ENCODE measurements at regions not wholly inside any gene's neighbourhood (a gene's known extent, or its start where the extent isn't known, plus 50 kb on each side); places are given as distances from the start of the nearest gene placed in this dataset.
"Not testable (repeated sequence)": the region's sequence is repeated elsewhere in the genome, so short reads cannot be mapped to it uniquely, and the experiment has no call there.

DNA sequence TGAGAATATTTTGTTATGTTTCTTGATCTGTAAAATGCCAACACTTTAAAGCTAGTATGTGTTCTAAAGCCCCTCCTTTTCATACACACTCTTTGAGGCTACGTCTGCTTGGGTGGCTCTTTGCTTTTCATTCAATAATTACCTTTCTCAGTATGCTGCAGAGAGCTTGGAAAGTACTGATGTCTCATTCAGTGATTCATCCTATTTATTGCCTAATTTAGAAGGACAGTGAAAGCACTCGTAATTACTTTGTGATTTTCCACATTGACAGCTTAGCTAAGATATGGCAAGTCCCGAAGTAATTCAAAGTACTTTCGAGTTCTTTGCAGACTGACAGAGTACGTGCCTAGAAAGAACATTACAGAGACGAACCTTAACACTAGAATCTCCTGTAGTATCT is 57.2 kb downstream of the BMP15 start:
- DNase-seq = no peak

DNA sequence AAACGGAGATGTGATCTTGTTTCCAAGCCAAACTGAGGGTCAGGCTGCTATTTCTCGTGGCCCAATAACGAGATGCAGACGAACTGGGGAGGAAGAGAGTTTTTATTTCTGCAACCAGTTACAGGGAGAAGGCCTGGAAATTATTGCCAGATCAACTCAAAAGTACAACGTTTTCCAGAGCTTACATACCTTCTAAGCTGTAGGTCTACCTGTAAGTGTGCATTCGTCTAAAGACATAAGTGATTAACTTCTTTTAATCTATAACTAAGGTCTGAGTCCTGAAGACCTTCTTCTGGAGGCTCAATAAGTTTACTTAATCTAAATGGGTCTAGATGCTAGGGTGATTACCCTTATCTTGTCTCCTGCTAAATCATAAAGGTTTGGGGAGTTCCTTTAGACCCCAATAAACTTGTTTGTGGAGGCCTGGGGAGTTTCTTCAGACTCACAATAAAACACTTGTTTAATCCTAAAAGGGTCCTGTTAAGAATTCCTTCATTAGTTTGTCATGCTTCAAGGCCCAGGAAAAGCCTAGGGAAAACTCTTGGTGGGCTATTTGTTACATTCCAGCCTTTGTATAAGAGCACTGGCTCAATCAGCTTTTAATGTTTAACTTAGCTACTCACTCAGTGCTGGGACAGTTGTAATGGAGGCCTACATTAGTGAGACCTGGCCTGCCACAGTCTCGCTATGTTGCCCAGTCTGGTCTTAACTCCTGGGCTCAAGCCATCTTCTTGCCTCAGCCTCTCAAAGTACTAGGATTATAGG is 58.5 kb downstream of the BMP15 start:
- not testable (repeated sequence) for DNase-seq

DNA sequence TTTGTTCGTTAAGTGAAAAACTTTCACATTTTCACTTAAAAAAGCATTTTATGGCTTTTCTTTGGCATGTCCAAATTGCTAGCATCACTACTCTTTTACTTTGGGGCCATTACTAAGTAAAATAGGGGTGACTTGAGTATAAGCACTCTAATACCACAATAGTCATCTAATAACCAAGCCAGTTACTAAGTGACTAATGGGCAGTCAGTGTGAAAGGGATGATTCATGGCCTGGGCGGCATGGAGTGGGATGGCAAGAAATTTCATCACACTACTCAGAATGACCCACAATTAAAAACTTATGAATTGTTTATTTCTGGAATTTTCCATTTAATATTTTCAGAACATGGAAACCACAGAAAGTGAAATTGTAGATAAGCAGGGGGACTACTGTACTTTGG is 60.9 kb downstream of the BMP15 start:
- no peak for DNase-seq

DNA sequence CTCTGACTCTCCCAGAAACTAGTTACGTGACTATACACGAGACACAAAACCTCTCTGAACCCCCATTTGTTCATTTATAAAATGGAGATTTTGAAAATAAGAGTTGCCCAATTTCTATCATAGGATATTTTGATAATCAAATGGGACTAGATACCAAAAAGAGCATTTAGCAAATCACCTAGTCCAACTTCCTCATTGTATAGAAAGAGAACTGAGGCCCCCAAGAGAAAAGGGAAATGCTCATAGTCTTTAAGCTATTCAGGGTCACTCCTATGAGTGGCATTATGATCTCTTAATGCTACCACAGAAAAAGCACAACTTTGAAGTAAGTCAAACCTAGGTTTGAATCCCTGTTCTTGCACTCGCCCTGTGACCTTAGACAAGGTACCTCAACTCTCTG is 62.7 kb downstream of the BMP15 start:
- DNase-seq = no peak

DNA sequence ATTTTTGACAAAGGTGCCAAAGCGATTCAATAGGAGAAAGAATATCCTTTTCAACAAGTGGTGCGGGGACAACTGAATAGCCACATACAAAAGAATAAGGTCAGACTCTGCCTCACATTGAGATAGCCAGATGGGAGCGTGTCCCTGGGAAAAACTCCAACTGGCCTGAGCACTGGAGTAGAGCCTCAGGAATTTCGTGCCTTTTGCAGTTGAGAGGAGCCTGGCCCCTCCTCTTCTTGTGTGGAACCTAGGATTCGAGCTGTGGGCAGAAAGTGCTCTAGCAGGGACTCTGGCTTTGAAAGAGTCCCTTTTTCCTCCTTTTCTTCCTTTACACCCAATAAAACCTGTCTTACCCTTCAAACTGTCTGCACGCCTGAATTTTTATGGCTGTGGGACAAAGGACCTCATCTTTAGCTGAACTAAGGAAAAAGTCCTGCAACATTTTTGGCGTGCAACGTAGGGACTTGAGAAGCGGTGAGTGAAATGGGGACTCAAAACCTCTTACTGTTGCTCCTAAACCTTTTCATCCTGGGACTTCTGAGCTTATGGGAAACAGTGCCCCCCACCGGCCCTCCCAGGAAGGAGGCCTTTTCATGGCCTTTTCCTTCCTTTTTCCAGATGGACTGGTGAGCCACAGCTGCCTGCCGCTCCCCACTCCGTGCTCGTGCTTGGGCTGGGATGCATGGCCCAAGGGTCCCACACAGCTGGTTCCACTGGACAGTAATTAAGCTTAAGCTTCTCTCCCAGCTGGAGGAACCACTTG is 68.6 kb downstream of the BMP15 start:
- DNase-seq = peak in 1 of 14 donors; percentile 16

DNA sequence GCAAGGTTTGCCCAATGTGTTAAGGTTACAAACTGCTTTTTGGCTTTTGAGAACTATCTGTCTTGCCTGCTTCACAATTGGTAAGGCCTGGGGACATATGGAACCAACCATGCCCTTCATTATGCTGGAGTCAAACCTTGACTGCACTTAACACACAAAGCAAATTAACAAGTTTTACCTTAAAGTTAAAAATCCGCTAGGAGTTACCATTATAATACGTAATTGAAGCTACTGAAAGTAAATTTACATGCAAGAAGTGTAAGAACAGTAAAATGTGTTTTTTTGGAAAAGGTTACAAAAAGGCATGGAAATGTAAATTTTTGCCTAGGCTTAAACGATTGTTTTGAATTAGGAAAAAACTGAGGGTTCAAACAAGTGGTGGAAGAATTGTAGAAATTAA is 69.7 kb downstream of the BMP15 start:
- DNase-seq = no peak

DNA sequence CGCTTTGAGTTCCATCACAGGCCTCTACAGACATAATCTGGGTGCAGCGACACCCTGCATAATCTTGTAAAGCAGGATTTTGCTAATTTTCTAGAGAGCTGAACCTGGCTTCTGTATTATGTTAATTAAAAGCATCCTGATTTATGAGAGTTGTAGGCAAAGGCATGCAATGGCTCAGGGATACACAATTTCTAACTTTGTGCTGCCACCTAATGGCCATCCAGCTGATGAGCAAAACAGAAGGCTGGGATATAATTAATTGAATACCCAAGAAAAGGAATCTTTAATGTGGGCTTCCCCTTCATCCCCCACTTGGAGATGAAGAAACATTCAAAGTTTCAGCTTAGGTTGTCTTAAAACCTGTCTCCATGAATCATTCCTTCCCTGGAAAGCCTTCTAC is 78.1 kb downstream of the BMP15 start:
- DNase-seq = peak in 1 of 14 donors; percentile 0

DNA sequence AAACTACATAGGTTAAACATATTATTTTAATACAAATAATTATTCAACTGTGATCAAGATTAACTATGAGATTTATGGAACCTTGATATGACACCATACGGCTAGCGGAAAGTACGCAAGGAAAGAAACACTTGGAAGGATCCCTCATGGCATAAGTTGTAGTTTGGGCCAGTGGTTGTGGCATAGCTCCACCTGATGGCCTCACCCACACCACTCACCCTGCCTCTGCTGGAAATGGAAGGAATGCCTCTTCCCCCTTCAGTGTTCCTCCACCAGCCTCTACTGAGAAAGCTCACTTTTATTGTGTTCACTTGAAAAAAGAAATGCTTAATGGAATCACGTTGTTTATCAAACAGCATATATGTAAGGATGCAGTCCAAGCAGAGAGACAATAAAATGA is 86.4 kb downstream of the BMP15 start:
- no peak for DNase-seq

DNA sequence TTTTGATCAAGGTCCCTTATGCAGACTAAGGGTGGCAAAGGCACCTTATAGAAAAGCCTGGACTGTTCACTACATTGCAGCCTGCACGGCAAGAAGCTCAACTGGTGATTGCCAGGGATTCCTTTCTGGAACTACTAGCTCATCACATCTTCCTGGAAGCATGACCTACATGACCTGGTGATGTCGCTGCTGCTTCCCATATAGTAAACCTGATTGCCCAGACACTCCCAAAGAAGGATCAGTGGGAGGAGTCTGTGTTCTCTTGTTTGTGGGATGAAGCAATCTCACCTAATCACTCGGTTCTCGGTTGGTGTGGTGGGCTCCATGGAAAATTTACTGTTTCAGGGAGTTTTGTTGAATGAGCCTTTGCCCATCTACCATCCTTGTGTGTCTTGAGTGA is 89.8 kb downstream of the BMP15 start:
- not testable (repeated sequence) for DNase-seq

DNA sequence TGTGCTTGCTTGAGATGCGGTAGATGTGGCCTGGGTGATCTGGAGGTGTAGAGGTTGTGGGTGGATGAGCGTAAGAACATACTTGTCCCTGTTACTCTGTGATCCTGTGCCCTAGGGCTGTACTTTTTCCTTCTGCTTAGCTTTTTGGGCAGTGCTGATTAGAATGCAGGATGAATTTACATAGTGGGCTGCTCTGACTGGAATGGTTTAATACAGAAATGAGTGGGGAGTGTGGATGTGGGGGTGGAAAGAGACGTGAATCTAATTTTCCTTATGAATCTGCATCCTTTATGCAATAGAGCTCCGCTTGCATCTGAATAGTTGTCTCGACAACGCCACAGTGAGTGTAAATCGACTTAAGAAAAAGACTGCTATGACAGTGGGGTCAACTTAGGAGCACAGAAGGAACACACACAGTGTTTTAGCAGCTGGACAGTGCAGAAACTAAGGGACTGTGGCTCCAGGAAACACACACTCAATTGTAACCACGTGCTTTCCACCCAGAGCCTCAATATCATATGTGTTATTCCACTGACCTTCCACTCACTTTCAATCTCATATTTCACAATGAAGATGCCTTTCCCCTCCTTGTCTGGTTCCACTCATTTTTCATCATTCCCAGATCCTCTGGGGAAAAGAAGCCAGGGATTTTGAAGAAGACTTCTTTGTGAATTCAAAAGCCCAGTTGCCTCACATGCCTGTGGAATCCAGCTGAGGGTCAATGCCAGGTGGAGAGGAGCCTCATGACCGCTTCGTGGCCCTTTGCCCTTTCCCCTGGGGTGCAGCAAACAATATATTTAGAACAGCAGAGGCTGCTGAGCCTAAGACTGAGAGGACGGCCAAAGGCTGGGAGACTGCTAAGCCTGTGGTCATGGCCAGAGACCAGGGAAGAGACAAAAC is 91.4 kb downstream of the BMP15 start:
- not testable (repeated sequence) for DNase-seq

DNA sequence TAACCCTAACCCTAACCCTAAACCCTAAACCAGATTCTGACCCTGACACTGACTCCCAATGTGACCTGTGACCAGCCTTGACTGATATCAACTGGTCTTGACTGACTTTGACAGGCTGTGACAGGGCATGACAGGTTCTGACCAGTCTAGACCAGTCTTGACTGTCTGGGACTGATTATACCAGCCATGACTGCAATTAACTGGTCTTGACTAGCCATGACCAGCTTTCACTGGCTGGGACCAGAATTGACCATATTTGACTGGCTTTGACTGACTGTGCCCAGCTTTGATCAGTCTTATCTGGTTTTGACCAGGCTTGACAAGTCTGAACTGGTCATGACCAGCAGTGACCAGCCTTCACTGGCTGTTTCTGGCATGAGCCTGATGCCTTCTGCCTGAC is 95.5 kb downstream of the BMP15 start:
- DNase-seq = no peak

DNA sequence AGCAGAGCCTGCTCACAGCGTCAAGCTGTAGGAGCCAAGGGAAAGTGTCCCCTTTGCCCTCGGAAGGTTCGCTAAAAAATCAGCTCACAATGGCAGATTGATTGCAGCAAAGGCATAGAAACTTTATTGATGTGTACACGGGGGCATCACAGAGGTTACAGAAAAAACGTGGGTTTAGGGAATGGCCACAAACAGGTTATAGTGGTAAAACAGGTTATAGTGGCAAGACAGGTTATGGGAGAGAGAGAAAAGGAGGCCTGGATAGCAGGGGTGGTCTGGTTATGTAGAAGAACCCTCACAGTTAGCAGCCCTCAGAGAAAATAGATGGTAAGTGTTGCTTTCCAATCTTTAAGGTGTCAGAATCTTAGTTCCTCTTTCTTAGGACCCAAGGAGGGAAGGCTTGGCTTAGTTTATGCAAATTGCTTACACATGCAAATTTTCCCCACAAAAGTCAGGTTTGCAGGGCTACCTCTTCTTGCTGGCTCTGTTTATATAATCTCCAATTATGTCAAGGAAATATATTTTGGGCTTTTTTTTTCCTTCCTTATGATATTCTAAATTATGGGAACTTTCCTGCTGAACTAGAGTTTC is 113.7 kb downstream of the BMP15 start:
- DNase-seq = no peak

DNA sequence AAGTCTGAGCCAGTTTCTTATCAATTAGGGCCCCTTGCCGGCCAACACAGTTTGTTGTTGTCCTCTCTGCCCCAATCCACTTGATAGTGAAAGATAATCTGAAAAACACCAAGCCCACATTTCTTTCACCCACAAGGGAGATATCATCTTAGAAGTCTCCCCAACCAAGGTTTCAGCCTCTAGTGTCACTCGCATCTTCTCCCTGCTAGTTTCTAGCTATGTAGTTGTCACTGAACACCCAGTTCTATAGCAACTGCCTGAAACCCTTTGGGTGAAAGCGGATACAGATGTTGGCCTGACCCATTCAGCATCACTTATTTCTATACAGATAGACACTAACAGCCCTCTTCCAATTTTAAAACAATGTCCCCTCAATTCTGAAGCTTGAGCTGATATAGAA is 116.3 kb downstream of the BMP15 start:
- DNase-seq = no peak

DNA sequence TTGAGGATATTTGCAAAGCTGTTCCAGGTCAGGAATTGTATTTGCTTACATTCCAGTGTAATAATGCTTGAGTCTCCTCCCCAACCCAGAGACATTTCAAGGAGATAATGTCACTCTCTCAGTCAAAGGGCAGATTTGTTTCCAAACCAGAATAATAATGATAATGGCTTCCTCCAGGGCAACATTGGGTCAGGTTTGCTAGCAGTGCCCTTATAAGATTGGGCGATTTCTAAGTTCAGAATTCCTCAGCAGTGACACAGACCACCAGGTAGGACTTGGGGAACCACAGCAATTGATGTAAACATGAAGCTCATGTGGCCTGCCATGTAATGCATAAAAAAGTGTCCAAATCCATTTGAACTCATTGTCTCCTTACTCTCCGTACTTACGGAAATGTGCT is 125.2 kb downstream of the BMP15 start:
- no peak for DNase-seq

DNA sequence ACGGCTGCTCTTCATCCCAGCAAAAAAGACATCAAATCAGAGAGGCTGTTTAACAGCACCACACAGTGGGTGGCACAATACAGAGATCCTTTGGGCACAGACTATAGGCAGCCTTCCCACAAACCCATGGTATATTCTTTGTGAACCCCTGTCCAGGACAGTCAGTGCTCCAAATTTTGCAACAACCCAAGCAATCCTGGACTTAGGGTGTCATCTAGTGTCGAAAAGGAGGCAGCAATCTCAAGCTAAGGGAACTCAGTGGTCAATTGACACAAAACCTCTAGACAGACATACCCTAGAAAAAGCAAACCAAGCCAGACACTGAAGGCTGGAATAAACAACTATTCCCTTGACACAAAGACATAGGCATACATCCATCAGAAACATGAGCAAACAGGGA is 137.4 kb downstream of the BMP15 start:
- DNase-seq = no peak

DNA sequence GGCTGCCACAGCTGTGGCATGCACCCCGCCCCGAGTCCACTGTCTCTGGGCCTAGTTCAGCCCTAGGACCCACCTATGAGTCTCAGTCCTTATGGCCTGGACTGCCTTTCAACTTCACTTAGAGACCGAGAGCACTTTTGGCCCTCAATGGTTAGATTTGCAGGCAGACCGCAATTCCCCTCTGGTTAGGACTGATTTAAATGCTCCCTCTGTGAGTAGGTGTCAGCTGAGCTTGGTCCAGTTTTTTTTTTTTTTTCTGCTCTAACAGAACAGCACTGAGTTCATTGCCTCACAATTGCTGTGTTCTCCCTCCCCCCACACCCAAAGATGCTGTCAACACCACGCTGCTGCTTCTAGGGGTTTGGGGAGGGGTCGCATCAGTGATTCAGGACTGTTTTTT is 143.2 kb downstream of the BMP15 start:
- DNase-seq = no peak

DNA sequence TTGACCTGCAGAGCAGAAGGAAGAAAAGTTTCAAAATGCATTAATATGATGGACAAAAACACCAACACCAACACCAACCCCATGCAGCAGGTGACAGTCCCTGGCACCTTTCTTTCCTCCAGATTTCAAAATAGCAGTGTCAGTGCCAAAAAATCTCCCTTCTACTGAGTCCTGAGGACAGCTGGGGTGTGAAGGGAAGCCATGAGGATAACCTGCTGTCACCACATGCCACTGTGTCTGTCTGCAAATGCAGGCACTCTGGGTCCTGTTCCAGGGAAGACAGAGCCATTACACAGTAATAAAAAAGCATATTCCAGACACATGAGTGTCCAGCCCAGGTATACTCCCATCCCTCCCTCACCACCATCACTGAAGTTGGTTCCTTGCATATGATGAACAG is 187.5 kb downstream of the BMP15 start:
- DNase-seq = peak in 1 of 14 donors; percentile 44

DNA sequence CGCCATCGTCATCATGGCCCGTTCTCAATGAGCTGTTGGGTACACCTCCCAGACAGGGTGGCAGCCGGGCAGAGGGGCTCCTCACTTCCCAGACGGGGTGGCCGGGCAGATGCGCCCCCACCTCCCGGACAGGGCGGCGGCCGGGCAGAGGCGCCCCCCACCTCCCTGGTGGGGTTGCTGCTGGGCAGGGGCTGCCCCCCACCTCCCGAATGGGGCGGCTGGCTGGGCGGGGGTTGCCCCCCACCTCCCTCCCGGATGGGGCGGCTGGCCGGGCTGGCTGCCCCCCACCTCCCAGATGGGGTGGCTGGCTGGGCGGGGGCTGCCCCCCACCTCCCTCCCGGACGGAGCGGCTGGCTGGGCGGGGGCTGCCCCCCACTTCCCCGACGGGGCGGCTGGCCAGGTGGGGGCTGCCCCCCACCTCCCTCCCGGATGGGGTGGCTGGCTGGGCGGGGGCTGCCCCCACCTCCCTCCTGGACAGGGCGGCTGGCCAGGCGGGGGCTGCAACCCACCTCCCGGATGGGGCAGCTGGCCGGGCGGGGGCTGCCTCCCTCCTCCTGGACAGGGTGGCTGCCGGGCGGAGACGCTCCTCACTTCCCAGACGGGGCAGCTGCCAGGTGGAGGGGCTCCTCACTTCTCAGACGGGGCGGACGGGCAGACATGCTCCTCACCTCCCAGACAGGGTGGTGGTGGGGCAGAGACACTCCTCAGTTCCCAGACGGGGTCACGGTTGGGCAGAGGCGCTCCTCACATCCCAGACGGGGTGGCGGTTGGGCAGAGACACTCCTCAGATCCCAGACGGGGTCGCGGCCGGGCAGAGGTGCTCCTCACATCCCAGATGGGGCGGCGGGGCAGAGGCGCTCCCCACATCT is 208.8 kb downstream of the BMP15 start:
- DNase-seq = not testable (repeated sequence)

DNA sequence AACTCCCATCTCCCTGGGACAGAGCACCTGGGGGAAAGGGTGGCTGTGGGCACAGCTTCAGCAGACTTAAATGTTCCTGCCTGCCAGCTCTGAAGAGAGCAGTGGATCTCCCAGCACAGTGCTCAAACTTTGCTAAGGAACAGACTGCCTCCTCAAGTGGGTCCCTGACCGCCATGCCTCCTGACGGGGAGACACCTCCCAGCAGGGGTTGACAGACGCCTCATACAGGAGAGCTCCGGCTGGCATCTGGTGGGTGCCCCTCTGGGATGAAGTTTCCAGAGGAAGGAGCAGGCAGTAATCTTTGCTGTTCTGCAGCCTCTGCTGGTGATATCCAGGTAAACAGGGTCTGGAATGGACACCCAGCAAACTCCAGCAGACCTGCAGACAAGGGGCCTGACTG is 206.9 kb upstream of the NUDT10 start:
- not testable (repeated sequence) for DNase-seq

DNA sequence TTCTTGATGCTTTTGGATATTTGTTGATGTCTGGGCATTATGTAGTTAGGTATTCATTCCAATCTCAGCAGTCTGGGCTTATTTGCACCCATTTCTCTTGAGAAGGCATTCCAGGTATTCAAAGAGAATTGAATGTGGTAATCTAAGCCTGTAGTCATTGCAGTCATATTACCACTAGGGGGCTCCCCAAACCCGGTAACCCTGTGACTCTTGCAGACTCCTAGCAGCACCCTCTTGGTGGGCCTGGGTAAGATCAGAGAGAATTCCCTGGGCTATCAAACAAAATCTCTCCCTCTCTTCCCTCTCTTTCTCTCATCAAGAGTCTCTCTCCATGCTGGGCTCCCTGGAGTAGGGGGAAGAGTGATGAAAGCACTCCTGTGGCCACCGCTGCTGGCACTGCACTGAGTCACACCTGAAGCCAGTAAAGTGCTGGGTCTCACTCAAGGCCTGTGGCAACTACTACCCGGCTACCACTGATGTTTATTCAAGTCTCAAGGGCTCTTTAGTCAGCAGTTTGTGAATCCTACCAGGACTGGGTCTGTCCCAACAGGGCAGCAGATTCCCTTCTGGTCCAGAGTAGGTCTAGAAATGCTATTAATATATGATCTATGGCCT is 187.7 kb upstream of the NUDT10 start:
- peak in 1 of 14 donors; percentile 1 for DNase-seq

DNA sequence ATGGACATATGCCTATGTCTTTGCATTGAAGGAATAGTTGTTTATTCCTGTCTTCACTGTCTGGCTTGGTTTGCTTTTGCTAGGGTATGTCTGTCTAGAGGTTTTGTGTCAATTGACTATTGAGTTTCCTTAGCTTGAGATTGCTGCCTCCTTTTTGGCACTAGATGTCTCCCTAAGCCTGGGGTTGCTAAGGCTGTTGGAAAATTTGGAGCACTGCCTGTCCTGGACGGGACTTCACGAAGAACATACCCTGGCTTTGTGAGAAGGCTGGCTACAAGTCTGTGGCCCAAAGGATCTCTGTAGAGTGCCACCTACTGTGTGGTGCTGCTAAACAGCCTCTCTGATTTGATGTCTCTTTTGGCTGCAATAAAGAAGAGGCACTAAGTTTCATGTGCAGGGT is 183.8 kb upstream of the NUDT10 start:
- DNase-seq = peak in 3 of 14 donors; percentile 0 to 2 (median 0)
